HCT116 (cell line): ENCODE measurements at regions not wholly inside any gene's neighbourhood (a gene's known extent, or its start where the extent isn't known, plus 50 kb on each side); places are given as distances from the start of the nearest gene placed in this dataset.

Experiments
- ATAC-seq: fragments of 200-7000 bp; cut with Tn5 transposase; 2 replicates; pipeline ENCODE4 v1.9.1; 2020; ENCODE audit warnings: mild to moderate bottlenecking, moderate library complexity
- BruUV-seq: library from RNA; stranded (reverse); fragments of 400-500 nt; replicated peaks from 2 replicates; lab custom pipeline; 2021; lab: Mats Ljungman, UMichigan
- CTCF ChIA-PET: fragments of 300-600 bp; sonication (Branson Sonifier 250); formaldehyde crosslinking; loops from one replicate; lab custom pipeline; 2021; ENCODE audit warnings: antibody characterized with exemption; lab: Charles Lee
- POLR2A ChIA-PET: fragments of 300-600, 350-600 bp; sonication (Branson Sonifier 250); formaldehyde crosslinking; loops from one replicate; lab custom pipeline; 2021; ENCODE audit warnings: antibody characterized with exemption; lab: Charles Lee
- RAD21 ChIA-PET, 2 experiments: fragments of 300-600 bp; sonication (Branson Sonifier 250); formaldehyde crosslinking; loops; one replicate each; lab custom pipeline; 2023; ENCODE audit warnings: low total read pairs in 2 of 2; ENCODE audit not compliant: uncharacterized antibody in 2 of 2, unreplicated experiment in 2 of 2, low non-redundant PET in 1 of 2; lab: Charles Lee
- DNase-seq: peaks from one replicate; pipeline ENCODE4 v3.0.0-alpha.2; 2010; ENCODE audit warnings: low read depth, low spot score
- H2AFZ ChIP-seq: fragments of 200-600 bp; shearing (Covaris generic), sonication (generic); 2 replicates; pipeline ENCODE4 v1.6.1; 2017; ENCODE audit warnings: low read depth, mixed run types, mixed read lengths, antibody characterized with exemption, low read length; ENCODE audit not compliant: poor library complexity, severe bottlenecking
- H3K27ac ChIP-seq: 2 replicates; pipeline ENCODE4 v1.5.1; 2012; ENCODE audit warnings: low read depth, low read length
- H3K27me3 ChIP-seq: fragments of 200-600 bp; sonication (generic); 2 replicates; pipeline ENCODE4 v1.6.1; 2016; ENCODE audit warnings: mixed run types, low read length, mixed read lengths; ENCODE audit not compliant: insufficient read depth
- H3K36me3 ChIP-seq, 2 experiments: fragments of 200-500 bp in 1 of 2; fragments of 200-600 bp in 1 of 2; sonication (Bioruptor generic) in 1 of 2; sonication (generic) in 1 of 2; 2 replicates each; pipeline versions ENCODE4 v1.5.1 to v1.6.1; 2014 to 2016; ENCODE audit warnings: low read length in 2 of 2, inconsistent platforms in 1 of 2, mixed read lengths in 1 of 2, mixed run types in 1 of 2; ENCODE audit not compliant: insufficient read depth in 2 of 2, control insufficient read depth in 1 of 2
- H3K4me1 ChIP-seq, 2 experiments: fragments of 200-600 bp in 1 of 2; sonication (generic) in 1 of 2; 2 replicates each; pipeline versions ENCODE4 v1.5.1 to v1.6.1; 2012 to 2017; ENCODE audit warnings: low read length in 2 of 2, inconsistent platforms in 1 of 2, mild to moderate bottlenecking in 1 of 2, mixed read lengths in 1 of 2, mixed run types in 1 of 2, moderate library complexity in 1 of 2; ENCODE audit not compliant: insufficient read depth in 2 of 2, control insufficient read depth in 1 of 2
- H3K4me2 ChIP-seq: fragments of 200-600 bp; sonication (generic); 2 replicates; pipeline ENCODE4 v1.6.1; 2017; ENCODE audit warnings: mixed run types, low read length, mixed read lengths
- H3K4me3 ChIP-seq, 2 experiments: fragments of 200-600 bp in 1 of 2; sonication (generic) in 1 of 2; replicated peaks in 1 of 2; 2 replicates each; pipeline ENCODE4 v1.5.1; 2011 to 2016; ENCODE audit warnings: low read length in 2 of 2, control low read depth in 1 of 2, low read depth in 1 of 2, mild to moderate bottlenecking in 1 of 2, mixed read lengths in 1 of 2, mixed run types in 1 of 2
- H3K79me2 ChIP-seq: fragments of 200-600 bp; sonication (generic); 2 replicates; pipeline ENCODE4 v1.6.1; 2017; ENCODE audit warnings: mild to moderate bottlenecking, mixed run types, low read length, moderate library complexity, mixed read lengths; ENCODE audit not compliant: insufficient read depth
- H3K9ac ChIP-seq: fragments of 200-600 bp; sonication (generic); 2 replicates; pipeline ENCODE4 v1.6.1; 2016; ENCODE audit warnings: low read length, mixed read lengths
- H3K9me2 ChIP-seq: fragments of 200-600 bp; sonication (generic), shearing (Covaris generic); 2 replicates; pipeline ENCODE4 v1.6.1; 2017; ENCODE audit warnings: mixed run types, mild to moderate bottlenecking, moderate library complexity; ENCODE audit not compliant: insufficient read depth
- H3K9me3 ChIP-seq, 2 experiments: fragments of 200-500 bp in 1 of 2; fragments of 200-600 bp in 1 of 2; sonication (Bioruptor generic) in 1 of 2; sonication (generic) in 1 of 2; 2 replicates each; pipeline ENCODE4 v1.6.1; 2014 to 2017; ENCODE audit warnings: low read length in 2 of 2, mixed read lengths in 2 of 2, inconsistent platforms in 1 of 2, low read depth in 1 of 2, mild to moderate bottlenecking in 1 of 2, mixed run types in 1 of 2, moderate library complexity in 1 of 2; ENCODE audit not compliant: control insufficient read depth in 1 of 2, insufficient read depth in 1 of 2
- H4K20me1 ChIP-seq: fragments of 200-600 bp; sonication (generic), shearing (Covaris generic); 2 replicates; pipeline ENCODE4 v1.6.1; 2017; ENCODE audit warnings: mixed run types, mild to moderate bottlenecking, moderate library complexity; ENCODE audit not compliant: insufficient read depth
- ATF3 ChIP-seq: IDR thresholded peaks from 2 replicates; pipeline ENCODE4 v1.6.1; 2012
- CBX3 ChIP-seq: IDR thresholded peaks from 2 replicates; pipeline ENCODE4 v1.6.1; 2012; ENCODE audit warnings: low read depth
- CEBPB ChIP-seq: IDR thresholded peaks from 2 replicates; pipeline ENCODE4 v1.6.1; 2012; ENCODE audit warnings: low read depth
- EGR1 ChIP-seq: IDR thresholded peaks from 2 replicates; pipeline ENCODE4 v1.6.1; 2012; ENCODE audit warnings: low read depth
- EZH2 ChIP-seq: fragments of 200-600 bp; sonication (generic); IDR thresholded peaks from 2 replicates; pipeline ENCODE4 v1.6.1; 2017; ENCODE audit warnings: antibody characterized with exemption, mixed run types
- FOSL1 ChIP-seq: IDR thresholded peaks from 2 replicates; pipeline ENCODE4 v1.6.1; 2012; ENCODE audit warnings: low read depth
- JUND ChIP-seq: IDR thresholded peaks from 2 replicates; pipeline ENCODE4 v1.6.1; 2012
- POLR2A ChIP-seq: IDR thresholded peaks from 2 replicates; pipeline ENCODE4 v1.7.0; 2011; ENCODE audit warnings: borderline replicate concordance; ENCODE audit not compliant: insufficient read depth, insufficient read length; ENCODE audit errors: extremely low read depth
- RAD21 ChIP-seq: IDR thresholded peaks from 2 replicates; pipeline ENCODE4 v1.6.1; 2012; ENCODE audit warnings: low read depth, mild to moderate bottlenecking
- SIN3A ChIP-seq: IDR thresholded peaks from 2 replicates; pipeline ENCODE4 v1.6.1; 2012; ENCODE audit warnings: low read depth
- SRF ChIP-seq: IDR thresholded peaks from 2 replicates; pipeline ENCODE4 v1.6.1; 2012; ENCODE audit warnings: low read depth
- YY1 ChIP-seq: IDR thresholded peaks from 2 replicates; pipeline ENCODE4 v1.6.1; 2011; ENCODE audit warnings: low read length, low read depth, moderate library complexity, mild to moderate bottlenecking; ENCODE audit not compliant: insufficient replicate concordance; ENCODE audit errors: extremely low read depth
- ZBTB33 ChIP-seq: IDR thresholded peaks from 2 replicates; pipeline ENCODE4 v1.6.1; 2011; ENCODE audit warnings: mild to moderate bottlenecking, low read length, moderate library complexity; ENCODE audit not compliant: insufficient replicate concordance; ENCODE audit errors: extremely low read depth
- ZNF274 ChIP-seq: fragments of 200-500 bp; sonication (Bioruptor generic); IDR thresholded peaks from 2 replicates; pipeline ENCODE4 v1.6.1; 2014; ENCODE audit warnings: mild to moderate bottlenecking, low read depth, low read length, inconsistent platforms
- intact Hi-C: fragments of 100-400 bp; cut with micrococcal nuclease; formaldehyde crosslinking; loops from 2 replicates; pipeline ENCODE4 v1.10.0; 2022
- TF ChIP-seq, protein P1 (sequence below), 3 experiments: fragments of 200-600 bp in 1 of 3; sonication (generic) in 1 of 3; IDR thresholded peaks in 2 of 3; conservative IDR thresholded peaks in 1 of 3; 2 replicates each; pipeline ENCODE4 v1.5.1; 2012 to 2017; ENCODE audit warnings: low read depth in 2 of 3, low read length in 2 of 3, antibody characterized with exemption in 1 of 3, borderline replicate concordance in 1 of 3, control low read depth in 1 of 3, mild to moderate bottlenecking in 1 of 3, mixed read lengths in 1 of 3, mixed run types in 1 of 3, moderate library complexity in 1 of 3; ENCODE audit not compliant: insufficient read depth in 1 of 3

DNA sequence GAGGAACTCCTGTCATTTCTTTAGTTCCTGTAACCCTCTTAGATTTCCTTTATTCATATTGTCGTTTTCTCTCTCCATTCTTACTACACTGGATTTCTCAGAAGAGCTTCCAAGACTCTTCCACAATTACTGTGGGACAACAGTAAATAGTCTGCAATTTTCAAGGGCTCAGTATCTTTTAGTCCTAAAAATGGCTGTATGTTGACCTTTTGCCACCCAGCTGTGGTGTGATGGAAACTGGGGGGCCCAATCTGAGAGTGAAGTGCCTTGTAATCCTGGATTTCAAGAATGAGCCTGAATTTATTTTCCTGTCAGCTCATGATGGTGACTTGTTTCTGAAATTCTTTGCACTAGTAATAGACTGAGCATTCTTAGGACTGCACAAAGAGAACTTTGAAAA lies 277.6 kb upstream of the RASGRP1 start:
- no peak overlapping the region for H3K4me2 ChIP-seq
- DNase-seq (no peak), ATAC-seq (no peak)
- intact Hi-C loops: no loop called here
- no peaks in the 10 kb centered on the region for H3K79me2 ChIP-seq
- TF ChIP-seq ZNF274: no peak
- no peak for TF ChIP-seq POLR2A
- TF ChIP-seq CEBPB: no peak
- no peak for TF ChIP-seq EGR1
- TF ChIP-seq CBX3: no peak
- TF ChIP-seq SRF: no peak
- no peak for TF ChIP-seq JUND
- TF ChIP-seq ZBTB33: no peak
- TF ChIP-seq SIN3A: no peak
- TF ChIP-seq EZH2: no peak
- TF ChIP-seq YY1: no peak
- no peak for TF ChIP-seq RAD21
- TF ChIP-seq ATF3: no peak
- no peak for TF ChIP-seq FOSL1
- TF ChIP-seq, protein P1, sequence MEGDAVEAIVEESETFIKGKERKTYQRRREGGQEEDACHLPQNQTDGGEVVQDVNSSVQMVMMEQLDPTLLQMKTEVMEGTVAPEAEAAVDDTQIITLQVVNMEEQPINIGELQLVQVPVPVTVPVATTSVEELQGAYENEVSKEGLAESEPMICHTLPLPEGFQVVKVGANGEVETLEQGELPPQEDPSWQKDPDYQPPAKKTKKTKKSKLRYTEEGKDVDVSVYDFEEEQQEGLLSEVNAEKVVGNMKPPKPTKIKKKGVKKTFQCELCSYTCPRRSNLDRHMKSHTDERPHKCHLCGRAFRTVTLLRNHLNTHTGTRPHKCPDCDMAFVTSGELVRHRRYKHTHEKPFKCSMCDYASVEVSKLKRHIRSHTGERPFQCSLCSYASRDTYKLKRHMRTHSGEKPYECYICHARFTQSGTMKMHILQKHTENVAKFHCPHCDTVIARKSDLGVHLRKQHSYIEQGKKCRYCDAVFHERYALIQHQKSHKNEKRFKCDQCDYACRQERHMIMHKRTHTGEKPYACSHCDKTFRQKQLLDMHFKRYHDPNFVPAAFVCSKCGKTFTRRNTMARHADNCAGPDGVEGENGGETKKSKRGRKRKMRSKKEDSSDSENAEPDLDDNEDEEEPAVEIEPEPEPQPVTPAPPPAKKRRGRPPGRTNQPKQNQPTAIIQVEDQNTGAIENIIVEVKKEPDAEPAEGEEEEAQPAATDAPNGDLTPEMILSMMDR (IDR thresholded peaks at IDR 0.05 in 2 of 3, conservative IDR thresholded peaks at IDR 0.05 in 1 of 3; ENCODE audit: borderline replicate concordance in 1 of 3, insufficient read depth in 1 of 3, low read depth in 2 of 3, low read length in 2 of 3): no peak
- H4K20me1 ChIP-seq: no peaks in the 10 kb centered on the region
- H3K9me3 ChIP-seq: no peaks in the 10 kb centered on the region
- H3K27ac ChIP-seq: no peak overlapping the region
- no peaks in the 10 kb centered on the region for H3K4me1 ChIP-seq
- BruUV-seq: no TSS peak
- H3K9me2 ChIP-seq: no peaks in the 10 kb centered on the region
- no peak overlapping the region for H2AFZ ChIP-seq
- H3K4me3 ChIP-seq: no peak overlapping the region
- RAD21 ChIA-PET: no interaction called here
- CTCF ChIA-PET: no interaction called here
- no peak overlapping the region for H3K9ac ChIP-seq
- no peaks in the 10 kb centered on the region for H3K36me3 ChIP-seq
- POLR2A ChIA-PET: no interaction called here
- no peaks in the 10 kb centered on the region; the same call in 1 of the 2 replicates for H3K27me3 ChIP-seq
